Liver (tissue), 8 donors: ENCODE measurements at regions not wholly inside any gene's neighbourhood (a gene's known extent, or its start where the extent isn't known, plus 50 kb on each side); places are given as distances from the start of the nearest gene placed in this dataset.

Experiments
- DNase-seq: peaks from one replicate; pipeline ENCODE4 v3.0.0-alpha.2; 2017; ENCODE audit warnings: low spot score
- H3K27ac ChIP-seq, 2 donors: one replicate each; pipeline ENCODE4 v1.7.0; 2013; ENCODE audit warnings: inconsistent platforms in 2 of 2, low read length in 2 of 2, control low read depth in 1 of 2, low read depth in 1 of 2, mild to moderate bottlenecking in 1 of 2
- H3K27me3 ChIP-seq, 4 donors: one replicate each; pipeline versions ENCODE4 v1.6.1 to v1.7.0; 2013; ENCODE audit warnings: low read length in 3 of 4, inconsistent platforms in 1 of 4, mild to moderate bottlenecking in 1 of 4, moderate library complexity in 1 of 4; ENCODE audit not compliant: control insufficient read depth in 4 of 4, insufficient read depth in 4 of 4
- H3K36me3 ChIP-seq, 4 donors: one replicate each; pipeline versions ENCODE4 v1.6.1 to v1.7.0; 2013; ENCODE audit warnings: low read length in 3 of 4, mild to moderate bottlenecking in 3 of 4, low read depth in 1 of 4, moderate library complexity in 1 of 4; ENCODE audit not compliant: control insufficient read depth in 4 of 4, insufficient read depth in 3 of 4
- H3K4me1 ChIP-seq, 4 donors: one replicate each; pipeline versions ENCODE4 v1.6.1 to v1.7.0; 2013; ENCODE audit warnings: low read length in 3 of 4, mild to moderate bottlenecking in 3 of 4, moderate library complexity in 1 of 4; ENCODE audit not compliant: control insufficient read depth in 4 of 4, insufficient read depth in 4 of 4
- H3K4me3 ChIP-seq, 3 donors: one replicate each; pipeline versions ENCODE4 v1.6.1 to v1.7.0; 2013; ENCODE audit warnings: low read length in 3 of 3, control low read depth in 1 of 3, low read depth in 1 of 3, mild to moderate bottlenecking in 1 of 3
- H3K9ac ChIP-seq, 2 donors: one replicate each; pipeline ENCODE4 v1.7.0; 2013; ENCODE audit warnings: low read length in 2 of 2, mild to moderate bottlenecking in 2 of 2, moderate library complexity in 2 of 2, control low read depth in 1 of 2, low read depth in 1 of 2
- H3K9me3 ChIP-seq, 4 donors: one replicate each; pipeline versions ENCODE4 v1.6.1 to v1.7.0; 2013; ENCODE audit warnings: low read length in 3 of 4; ENCODE audit not compliant: control insufficient read depth in 4 of 4
- FOXA1 ChIP-seq: IDR thresholded peaks from 2 replicates; pipeline ENCODE4 v1.6.1; 2016; ENCODE audit warnings: antibody characterized with exemption
- FOXA2 ChIP-seq: IDR thresholded peaks from 2 replicates; pipeline ENCODE4 v1.6.1; 2016; ENCODE audit warnings: antibody characterized with exemption
- GABPA ChIP-seq, 2 donors: IDR thresholded peaks in 1 of 2; conservative IDR thresholded peaks in 1 of 2; 2 replicates each; pipeline ENCODE4 v1.6.1; 2016; ENCODE audit warnings: antibody characterized with exemption in 2 of 2, mild to moderate bottlenecking in 1 of 2, moderate library complexity in 1 of 2
- HNF4A ChIP-seq, 2 donors: conservative IDR thresholded peaks; 2 replicates each; pipeline ENCODE4 v1.6.1; 2016; ENCODE audit warnings: antibody characterized with exemption in 2 of 2, mild to moderate bottlenecking in 2 of 2
- HNF4G ChIP-seq: IDR thresholded peaks from 2 replicates; pipeline ENCODE4 v1.6.1; 2016; ENCODE audit warnings: antibody characterized with exemption
- JUND ChIP-seq, 2 donors: IDR thresholded peaks; 2 replicates each; pipeline ENCODE4 v1.6.1; 2016; ENCODE audit warnings: antibody characterized with exemption in 2 of 2
- NR2F2 ChIP-seq: IDR thresholded peaks from 2 replicates; pipeline ENCODE4 v1.6.1; 2016; ENCODE audit warnings: antibody characterized with exemption
- RAD21 ChIP-seq, 2 donors: IDR thresholded peaks; 2 replicates each; pipeline ENCODE4 v1.6.1; 2016; ENCODE audit warnings: antibody characterized with exemption in 2 of 2, mild to moderate bottlenecking in 2 of 2
- REST ChIP-seq: IDR thresholded peaks from 2 replicates; pipeline ENCODE4 v1.6.1; 2016; ENCODE audit warnings: antibody characterized with exemption, mild to moderate bottlenecking
- RXRA ChIP-seq, 2 donors: IDR thresholded peaks; 2 replicates each; pipeline ENCODE4 v1.6.1; 2017 to 2018; ENCODE audit warnings: antibody characterized with exemption in 2 of 2, mild to moderate bottlenecking in 1 of 2
- SP1 ChIP-seq: IDR thresholded peaks from 2 replicates; pipeline ENCODE4 v1.6.1; 2018; ENCODE audit warnings: antibody characterized with exemption, mild to moderate bottlenecking
- YY1 ChIP-seq: IDR thresholded peaks from 2 replicates; pipeline ENCODE4 v1.6.1; 2016; ENCODE audit warnings: antibody characterized with exemption, mild to moderate bottlenecking
- WGBS: extraction: QIAGEN DNeasy Blood & Tissue Kit; methylation state at CpG from one replicate; pipeline ENCODE4 v1.1.7; 2013; 5-methylcytosine and 5-hydroxymethylcytosine counted together
- TF ChIP-seq, protein P1 (sequence below): fragments of 150-350 bp; IDR thresholded peaks from 2 replicates; pipeline ENCODE4 v1.5.1; 2017; ENCODE audit warnings: improper control_type of control experiment, low read depth, low read length; ENCODE audit not compliant: missing input control
- TF ChIP-seq, protein P2 (sequence below): IDR thresholded peaks from 2 replicates; pipeline ENCODE4 v1.6.1; 2016; ENCODE audit warnings: antibody characterized with exemption
- TF ChIP-seq, protein P3 (sequence below): IDR thresholded peaks from 2 replicates; pipeline ENCODE4 v1.6.1; 2016; ENCODE audit warnings: antibody characterized with exemption
- TF ChIP-seq, protein P4 (sequence below): IDR thresholded peaks from 2 replicates; pipeline ENCODE4 v1.6.1; 2016; ENCODE audit warnings: antibody characterized with exemption
- donor health status: healthy.
- donor health status: healthy.
- donor health status: healthy.
- donor health status: healthy.
- donor health status: healthy.

DNA sequence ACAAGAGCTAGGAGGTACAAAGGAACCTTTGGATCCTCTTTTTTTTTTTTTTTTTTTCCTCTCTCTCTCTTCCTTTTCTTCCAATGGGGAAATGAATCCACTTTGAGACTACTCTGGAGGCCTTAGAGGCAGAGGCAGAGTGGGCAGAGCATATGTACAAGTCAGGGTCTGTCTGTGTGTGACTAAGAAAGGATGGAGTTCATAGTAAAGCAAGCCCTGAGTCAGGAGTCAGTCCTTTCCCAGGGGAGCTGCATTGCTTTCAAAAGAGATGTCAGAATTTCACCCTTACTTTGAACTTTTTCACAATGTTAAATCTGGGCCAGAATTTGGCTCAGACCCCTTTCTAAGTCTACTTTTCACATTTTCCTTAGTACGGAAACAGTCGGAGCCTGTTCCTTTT is 792.4 kb upstream of the C9orf72 start:
- no peaks in the 10 kb centered on the region for H3K9me3 ChIP-seq
- H3K27ac ChIP-seq, result no peak overlapping the region
- no peak for DNase-seq
- no peaks in the 10 kb centered on the region for H3K27me3 ChIP-seq
- TF ChIP-seq HNF4G (no peak), NR2F2 (no peak), YY1 (no peak), SP1 (no peak), RAD21 (IDR thresholded peaks at IDR 0.05) (no peak), FOXA2 (no peak), RXRA (IDR thresholded peaks at IDR 0.05) (no peak), GABPA (IDR thresholded peaks at IDR 0.05 in 1 of 2, conservative IDR thresholded peaks at IDR 0.05 in 1 of 2) (no peak), HNF4A (conservative IDR thresholded peaks at IDR 0.05) (no peak), FOXA1 (no peak), JUND (IDR thresholded peaks at IDR 0.05) (no peak), REST (no peak)
- TF ChIP-seq, protein P1, sequence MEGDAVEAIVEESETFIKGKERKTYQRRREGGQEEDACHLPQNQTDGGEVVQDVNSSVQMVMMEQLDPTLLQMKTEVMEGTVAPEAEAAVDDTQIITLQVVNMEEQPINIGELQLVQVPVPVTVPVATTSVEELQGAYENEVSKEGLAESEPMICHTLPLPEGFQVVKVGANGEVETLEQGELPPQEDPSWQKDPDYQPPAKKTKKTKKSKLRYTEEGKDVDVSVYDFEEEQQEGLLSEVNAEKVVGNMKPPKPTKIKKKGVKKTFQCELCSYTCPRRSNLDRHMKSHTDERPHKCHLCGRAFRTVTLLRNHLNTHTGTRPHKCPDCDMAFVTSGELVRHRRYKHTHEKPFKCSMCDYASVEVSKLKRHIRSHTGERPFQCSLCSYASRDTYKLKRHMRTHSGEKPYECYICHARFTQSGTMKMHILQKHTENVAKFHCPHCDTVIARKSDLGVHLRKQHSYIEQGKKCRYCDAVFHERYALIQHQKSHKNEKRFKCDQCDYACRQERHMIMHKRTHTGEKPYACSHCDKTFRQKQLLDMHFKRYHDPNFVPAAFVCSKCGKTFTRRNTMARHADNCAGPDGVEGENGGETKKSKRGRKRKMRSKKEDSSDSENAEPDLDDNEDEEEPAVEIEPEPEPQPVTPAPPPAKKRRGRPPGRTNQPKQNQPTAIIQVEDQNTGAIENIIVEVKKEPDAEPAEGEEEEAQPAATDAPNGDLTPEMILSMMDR, result no peak
- TF ChIP-seq, protein P2, sequence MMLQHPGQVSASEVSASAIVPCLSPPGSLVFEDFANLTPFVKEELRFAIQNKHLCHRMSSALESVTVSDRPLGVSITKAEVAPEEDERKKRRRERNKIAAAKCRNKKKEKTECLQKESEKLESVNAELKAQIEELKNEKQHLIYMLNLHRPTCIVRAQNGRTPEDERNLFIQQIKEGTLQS, result no peak
- TF ChIP-seq, protein P3, sequence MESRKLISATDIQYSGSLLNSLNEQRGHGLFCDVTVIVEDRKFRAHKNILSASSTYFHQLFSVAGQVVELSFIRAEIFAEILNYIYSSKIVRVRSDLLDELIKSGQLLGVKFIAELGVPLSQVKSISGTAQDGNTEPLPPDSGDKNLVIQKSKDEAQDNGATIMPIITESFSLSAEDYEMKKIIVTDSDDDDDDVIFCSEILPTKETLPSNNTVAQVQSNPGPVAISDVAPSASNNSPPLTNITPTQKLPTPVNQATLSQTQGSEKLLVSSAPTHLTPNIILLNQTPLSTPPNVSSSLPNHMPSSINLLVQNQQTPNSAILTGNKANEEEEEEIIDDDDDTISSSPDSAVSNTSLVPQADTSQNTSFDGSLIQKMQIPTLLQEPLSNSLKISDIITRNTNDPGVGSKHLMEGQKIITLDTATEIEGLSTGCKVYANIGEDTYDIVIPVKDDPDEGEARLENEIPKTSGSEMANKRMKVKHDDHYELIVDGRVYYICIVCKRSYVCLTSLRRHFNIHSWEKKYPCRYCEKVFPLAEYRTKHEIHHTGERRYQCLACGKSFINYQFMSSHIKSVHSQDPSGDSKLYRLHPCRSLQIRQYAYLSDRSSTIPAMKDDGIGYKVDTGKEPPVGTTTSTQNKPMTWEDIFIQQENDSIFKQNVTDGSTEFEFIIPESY, result no peak
- TF ChIP-seq, protein P4, sequence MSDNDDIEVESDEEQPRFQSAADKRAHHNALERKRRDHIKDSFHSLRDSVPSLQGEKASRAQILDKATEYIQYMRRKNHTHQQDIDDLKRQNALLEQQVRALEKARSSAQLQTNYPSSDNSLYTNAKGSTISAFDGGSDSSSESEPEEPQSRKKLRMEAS, result no peak
- no peak overlapping the region for H3K9ac ChIP-seq
- H3K36me3 ChIP-seq, result no peaks in the 10 kb centered on the region
- no peak overlapping the region for H3K4me3 ChIP-seq
- 89% methylated on average over 2 of the region's 2 CpGs for WGBS
- H3K4me1 ChIP-seq, result no peaks in the 10 kb centered on the region

GRCh38 chr9:28378231-28378630 is 805.0 kb upstream of the C9orf72 start:
- 88% methylated on average over 1 of the region's 1 CpG for WGBS
- no peak for TF ChIP-seq REST
- TF ChIP-seq FOXA1, result no peak
- TF ChIP-seq HNF4G, result no peak
- TF ChIP-seq SP1, result no peak
- no peak for TF ChIP-seq HNF4A (conservative IDR thresholded peaks at IDR 0.05)
- no peak for TF ChIP-seq YY1
- TF ChIP-seq, protein P1, result no peak
- TF ChIP-seq, protein P3, result no peak

More at GRCh38 chr9:28378231-28378630, 805.0 kb upstream of the C9orf72 start:
- no peaks in the 10 kb centered on the region for H3K27me3 ChIP-seq
- no peak overlapping the region for H3K9ac ChIP-seq
- DNase-seq, result no peak
- H3K36me3 ChIP-seq, result no peaks in the 10 kb centered on the region
- no peak overlapping the region for H3K4me3 ChIP-seq
- no peak overlapping the region for H3K27ac ChIP-seq
- no peaks in the 10 kb centered on the region for H3K9me3 ChIP-seq
- no peaks in the 10 kb centered on the region for H3K4me1 ChIP-seq
